ENCODE measurements at regions not wholly inside any gene's neighbourhood (a gene's known extent, or its start where the extent isn't known, plus 50 kb on each side); places are given as distances from the start of the nearest gene placed in this dataset.

DNA sequence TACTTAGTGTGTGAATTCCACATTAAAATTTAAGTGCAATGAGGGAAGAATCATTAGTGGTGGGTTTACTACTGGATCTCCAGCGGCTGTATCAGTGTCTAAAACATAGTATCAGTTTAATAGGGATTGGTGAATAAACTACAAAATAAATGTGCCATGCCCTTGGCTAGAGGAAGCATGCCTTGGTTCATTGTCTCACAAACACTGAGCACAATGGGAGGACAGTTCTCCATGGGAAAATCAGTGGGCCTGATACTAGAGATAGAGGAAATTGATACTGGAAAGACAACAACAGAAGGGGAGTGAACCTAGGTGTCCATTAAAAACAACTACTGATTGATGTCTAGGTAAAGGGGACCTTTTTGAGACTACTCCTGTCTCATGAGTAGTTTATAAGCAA lies 971.6 kb downstream of the SUCLG1 start:
- no peak for FAIRE-seq
- no peak for DNase-seq (ENCODE audit: insufficient read length, low spot score)

DNA sequence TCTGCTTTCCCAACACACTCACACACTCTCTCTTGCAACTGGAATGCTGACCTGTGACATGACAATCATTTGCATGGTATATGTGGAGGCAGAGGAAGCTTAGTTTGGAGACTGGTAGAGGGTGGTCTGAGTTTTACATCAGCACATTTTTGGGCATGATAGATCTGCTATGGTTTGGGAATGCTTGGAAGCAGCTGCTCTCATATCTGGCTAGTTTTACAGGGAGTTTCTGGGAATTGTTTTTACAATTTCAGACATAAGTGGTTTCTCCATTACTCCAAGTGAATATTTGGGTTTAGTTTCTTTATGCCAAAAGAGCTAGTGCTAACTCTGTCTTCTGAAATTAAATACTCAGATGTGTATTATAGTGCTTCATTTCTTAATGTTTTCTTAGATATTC lies 977.6 kb downstream of the SUCLG1 start:
- DNase-seq (ENCODE audit: insufficient read length, low spot score) (no peak), FAIRE-seq (no peak)

DNA sequence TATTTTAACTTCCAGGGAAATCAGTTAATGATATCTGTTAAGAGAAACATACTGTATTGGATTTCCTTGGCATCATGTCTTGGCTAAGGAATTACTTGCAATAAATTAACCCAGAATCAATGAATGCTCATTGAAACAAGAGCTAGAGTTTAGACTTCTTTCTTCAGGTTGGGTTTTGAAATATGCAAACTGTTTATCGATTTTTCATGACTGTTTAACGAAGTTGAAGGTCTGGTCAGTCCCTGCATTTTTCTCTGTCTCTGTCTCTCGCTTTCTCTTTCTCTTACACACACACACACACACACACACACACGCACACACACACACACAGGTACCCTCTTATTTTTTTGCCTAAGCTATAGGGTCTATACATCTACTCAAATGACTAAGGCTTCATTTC lies 981.0 kb downstream of the SUCLG1 start:
- FAIRE-seq (no peak), DNase-seq (ENCODE audit: insufficient read length, low spot score) (no peak)

DNA sequence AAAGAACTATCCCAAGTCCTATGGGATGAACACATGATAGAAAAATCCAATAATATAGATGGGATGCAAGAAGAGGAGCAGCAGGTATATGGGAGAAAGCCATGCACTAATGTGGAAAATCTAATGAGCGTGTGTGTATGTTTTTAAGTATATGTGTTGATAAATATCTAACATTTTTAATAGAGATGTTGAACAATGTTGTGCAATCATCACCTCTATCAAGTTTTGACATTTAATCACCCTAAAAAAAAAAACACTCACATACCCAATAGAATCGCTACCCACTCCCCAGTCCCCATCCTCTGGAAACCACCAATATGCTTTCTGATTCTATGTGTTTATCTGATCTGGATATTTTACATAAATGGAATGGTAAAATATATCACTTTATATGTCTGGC lies 983.7 kb downstream of the SUCLG1 start:
- FAIRE-seq: no peak
- no peak for DNase-seq (ENCODE audit: insufficient read length, low spot score)

DNA sequence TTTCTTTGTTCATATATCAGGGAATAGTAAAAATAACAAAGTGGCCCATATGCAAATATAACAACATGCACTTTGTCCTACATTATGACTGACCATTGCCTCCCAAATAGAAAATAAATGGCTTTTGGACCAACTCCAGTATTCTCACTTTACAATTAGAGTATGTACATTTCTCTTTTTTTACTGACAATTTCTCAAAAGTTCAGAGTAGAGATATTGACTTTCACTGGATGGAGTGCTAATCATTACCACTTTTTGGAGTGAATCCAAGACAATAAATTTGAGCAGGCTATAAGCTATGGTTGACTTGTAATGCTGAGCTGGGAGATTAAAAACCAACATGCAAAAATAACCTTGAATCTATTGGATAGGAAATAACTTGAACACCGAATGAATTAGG lies 987.4 kb downstream of the SUCLG1 start:
- no peak for FAIRE-seq
- DNase-seq (ENCODE audit: insufficient read length, low spot score): no peak

DNA sequence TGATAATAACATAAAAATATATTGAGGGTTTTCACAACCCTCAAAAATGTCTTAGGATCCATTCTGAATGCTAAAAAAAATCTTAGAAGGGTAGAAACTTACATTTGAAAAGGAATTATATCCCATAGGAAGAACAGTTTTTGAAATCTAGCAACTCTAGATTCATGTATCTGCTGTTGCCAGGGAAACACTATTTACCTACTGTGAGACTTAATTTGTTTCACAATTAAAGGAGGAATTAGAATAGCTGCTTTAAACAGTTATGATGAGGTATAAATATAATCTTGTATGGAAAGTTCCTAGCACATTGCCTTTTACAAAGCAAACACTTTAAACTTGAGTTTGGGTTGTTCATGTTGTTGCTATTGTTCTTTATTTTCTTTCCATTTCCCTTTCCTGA lies 988.2 kb downstream of the SUCLG1 start:
- FAIRE-seq (no peak), DNase-seq (ENCODE audit: insufficient read length, low spot score) (no peak)

DNA sequence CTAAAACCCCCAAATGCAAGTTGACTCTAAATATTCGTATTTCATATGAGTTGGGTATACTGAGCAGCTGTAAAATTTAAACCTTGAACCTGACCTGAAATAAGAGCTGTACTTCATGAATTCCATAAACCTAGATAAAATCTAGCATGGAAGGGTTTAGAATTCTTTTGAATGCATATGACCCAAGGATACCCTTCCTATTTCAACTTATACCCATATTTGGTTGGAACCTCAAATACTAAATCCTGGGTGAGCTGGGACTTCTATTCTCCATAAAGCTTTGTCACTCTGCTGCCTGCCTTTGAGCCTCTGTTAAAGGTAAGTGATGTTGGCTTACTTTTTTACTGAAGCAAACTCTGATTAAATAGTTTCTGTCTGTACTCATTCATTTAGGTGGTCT lies 994.6 kb downstream of the SUCLG1 start:
- no peak for FAIRE-seq
- no peak for DNase-seq (ENCODE audit: insufficient read length, low spot score)

DNA sequence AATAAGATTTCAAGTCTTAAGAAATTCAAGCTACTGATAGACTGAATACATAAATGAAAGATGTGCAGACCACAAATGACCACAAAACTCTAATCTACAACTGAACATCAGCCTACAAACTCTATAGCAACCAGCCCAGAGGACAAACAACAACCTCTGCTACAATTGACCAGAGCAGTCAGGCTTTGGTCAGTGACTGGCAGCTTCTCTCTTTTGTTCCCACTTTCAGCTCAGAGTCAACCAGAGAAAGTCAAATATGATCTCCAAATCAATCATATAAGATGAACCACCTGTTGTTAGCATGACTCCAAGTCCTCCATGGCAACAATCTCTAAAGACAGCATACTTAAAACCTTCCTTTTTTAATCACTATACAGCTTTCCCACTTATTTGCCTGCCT lies 996.2 kb downstream of the SUCLG1 start:
- DNase-seq (ENCODE audit: insufficient read length, low spot score) (no peak), FAIRE-seq (no peak)

DNA sequence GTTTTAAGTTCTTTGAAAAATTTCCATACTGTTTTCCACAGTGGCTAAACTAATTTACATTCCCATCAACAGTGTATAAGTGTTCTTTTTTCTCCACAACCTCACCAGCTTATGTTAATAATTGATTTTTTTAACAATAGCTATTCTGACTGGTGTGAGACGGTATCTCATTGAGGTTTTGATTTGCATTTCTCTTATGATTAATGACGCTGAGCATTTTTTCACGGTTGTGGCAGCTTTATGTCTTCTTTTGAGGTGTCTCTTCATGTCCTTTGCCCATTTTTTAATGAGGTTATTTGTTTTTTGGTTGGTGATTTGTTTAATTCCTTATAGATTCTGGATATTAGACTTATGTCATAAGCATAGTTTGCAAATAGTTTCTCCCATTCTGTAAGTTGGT lies 997.9 kb downstream of the SUCLG1 start:
- no peak for DNase-seq (ENCODE audit: insufficient read length, low spot score)
- no peak for FAIRE-seq

DNA sequence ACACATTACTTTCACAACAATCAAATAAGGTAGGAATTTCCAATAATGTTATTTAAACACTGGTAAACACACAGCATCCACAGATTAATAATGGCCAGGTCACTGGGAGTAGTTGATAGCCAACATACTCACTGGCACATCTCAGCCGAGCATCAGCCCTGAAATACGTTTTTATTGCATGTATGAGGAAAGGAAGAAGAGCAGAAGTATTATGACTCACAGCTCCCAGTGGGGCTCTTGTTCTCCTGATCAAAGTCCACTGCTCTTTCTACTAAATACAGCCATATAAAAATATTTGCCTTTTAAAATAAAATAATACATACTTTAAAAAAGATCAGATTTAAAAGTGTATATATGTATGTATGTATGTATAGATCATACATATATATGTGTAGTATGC lies 999.6 kb downstream of the SUCLG1 start:
- FAIRE-seq: no peak
- DNase-seq (ENCODE audit: insufficient read length, low spot score): no peak

DNA sequence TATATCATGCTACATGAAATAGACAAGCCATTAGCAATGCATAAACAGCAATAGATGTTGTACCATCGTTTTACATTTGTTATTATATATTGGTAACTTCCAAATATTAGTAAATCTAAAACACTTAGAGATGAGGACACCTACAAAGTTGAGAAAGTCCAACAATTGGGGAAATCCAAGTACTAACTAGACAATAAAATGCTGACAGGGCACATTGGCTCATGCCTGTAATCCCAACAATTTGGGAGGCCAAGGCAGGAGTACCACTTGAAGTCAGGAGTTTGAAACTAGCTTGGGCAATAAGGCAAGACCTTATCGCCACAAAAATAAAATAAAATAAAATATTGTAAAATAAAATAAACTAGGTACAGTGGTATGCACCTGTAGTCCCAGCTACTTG lies 1023.1 kb downstream of the SUCLG1 start:
- FAIRE-seq: no peak
- DNase-seq (ENCODE audit: insufficient read length, low spot score): no peak

DNA sequence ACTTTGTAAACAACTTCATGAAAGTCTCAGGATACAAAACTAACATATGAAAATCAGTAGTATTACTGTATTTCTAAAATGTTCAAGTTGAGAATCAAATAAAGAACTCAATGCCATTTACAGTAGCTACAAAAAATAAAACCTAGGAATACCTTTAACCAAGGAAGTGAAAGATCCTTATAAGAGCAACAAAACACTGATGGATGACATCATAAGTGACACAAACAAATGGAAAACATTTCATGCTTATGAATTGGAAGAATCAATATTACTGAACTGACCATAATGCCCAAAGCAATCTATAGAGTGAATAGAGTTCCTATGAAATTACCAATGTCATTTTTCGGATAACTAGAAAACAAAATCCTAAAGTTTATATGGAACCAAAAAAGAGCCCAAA lies 1038.1 kb downstream of the SUCLG1 start:
- no peak for DNase-seq (ENCODE audit: insufficient read length, low spot score)
- no peak for FAIRE-seq

DNA sequence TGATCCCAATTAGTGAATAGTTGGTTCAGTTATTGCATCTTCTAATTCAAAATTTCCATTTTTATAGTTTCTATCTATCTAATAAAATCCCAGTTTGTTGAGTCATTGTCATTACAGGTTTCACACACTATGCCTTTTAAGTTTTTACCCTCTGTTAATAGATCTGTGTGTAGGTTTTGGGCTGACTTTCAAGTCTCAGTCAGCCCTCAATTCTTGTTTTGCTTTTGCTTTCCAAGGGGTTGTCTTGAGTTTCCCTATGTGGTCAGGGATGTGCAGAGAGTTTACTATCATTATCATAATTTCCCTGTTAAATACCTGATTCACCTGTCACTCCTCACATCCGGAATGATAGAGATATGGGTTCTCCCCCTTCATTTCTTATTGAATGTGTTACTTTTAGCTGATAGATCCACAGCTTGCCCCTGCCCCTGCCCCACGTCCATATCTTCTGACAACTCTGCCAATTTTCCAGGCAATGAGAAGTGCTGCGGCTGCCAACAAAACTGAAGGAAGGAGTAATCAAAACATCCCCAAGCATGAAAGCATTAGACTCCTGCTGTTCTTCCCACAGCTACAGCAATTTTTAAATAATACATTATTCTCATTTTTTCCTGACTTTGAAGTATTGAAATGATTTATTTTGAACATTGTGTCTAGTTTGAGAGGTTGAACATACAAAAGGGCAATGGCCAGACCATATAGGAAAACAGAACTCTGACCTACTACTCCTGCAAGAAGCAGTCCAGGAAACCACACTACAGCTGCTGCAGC lies 1064.8 kb downstream of the SUCLG1 start:
- DNase-seq (ENCODE audit: insufficient read length, low spot score): no peak
- no peak for FAIRE-seq

DNA sequence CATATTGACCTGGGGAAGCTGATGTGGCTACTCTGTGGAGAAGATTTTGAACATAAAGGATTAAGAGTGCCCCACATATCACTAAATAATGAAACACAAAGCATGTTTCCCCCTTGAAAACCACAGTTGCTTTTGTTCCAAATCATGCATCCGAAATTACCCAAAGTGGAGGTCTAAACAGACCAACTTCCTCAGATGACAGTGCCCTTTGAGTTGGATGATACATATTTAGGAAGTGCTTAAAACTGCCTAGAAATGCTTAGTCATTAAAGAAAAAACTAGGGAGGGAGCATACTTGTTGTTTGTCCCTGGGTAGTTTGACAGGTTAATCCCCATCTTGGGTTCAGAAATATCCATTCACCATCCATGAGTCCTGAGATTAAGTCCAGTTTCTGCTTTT lies 1070.3 kb downstream of the SUCLG1 start:
- FAIRE-seq (no peak), DNase-seq (ENCODE audit: insufficient read length, low spot score) (no peak)

DNA sequence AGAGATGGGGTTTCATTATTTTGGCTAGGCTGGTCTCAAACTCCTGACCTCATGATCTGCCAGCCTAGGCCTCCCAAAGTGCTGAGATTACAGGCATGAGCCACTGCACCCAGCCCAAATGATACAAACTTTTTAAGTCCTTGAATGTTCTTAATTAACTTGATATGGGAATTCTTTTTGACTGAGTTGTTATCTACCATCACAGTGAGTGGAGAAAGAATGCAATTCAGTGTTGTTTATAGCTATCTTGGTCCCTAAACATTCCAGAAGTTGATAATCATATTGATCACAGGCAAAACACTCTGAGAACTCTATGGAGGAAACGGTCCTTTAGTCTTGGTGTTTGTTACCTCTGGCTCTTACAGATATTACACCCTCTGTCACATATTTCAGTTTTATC lies 1072.5 kb downstream of the SUCLG1 start:
- FAIRE-seq: no peak
- no peak for DNase-seq (ENCODE audit: insufficient read length, low spot score)

DNA sequence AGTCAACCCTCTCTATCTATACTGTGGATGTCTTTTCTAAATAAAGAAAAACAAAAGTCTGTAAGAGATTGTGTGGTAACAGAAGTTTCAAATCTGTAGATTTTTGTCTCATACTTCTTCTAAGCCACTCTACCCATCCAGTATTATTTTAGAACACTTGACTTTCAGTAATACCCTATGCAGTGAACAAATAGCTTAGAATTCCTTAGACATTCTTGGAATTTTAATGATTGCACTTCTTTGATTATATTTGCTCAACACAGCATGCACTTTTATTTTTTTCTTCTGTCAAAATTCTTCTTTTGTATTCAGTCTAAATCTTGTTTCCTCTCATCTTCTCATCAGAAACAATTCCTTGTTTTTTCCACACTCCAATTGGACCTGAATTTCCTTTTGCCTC lies 1080.2 kb downstream of the SUCLG1 start:
- DNase-seq (ENCODE audit: insufficient read length, low spot score) (no peak), FAIRE-seq (no peak)

DNA sequence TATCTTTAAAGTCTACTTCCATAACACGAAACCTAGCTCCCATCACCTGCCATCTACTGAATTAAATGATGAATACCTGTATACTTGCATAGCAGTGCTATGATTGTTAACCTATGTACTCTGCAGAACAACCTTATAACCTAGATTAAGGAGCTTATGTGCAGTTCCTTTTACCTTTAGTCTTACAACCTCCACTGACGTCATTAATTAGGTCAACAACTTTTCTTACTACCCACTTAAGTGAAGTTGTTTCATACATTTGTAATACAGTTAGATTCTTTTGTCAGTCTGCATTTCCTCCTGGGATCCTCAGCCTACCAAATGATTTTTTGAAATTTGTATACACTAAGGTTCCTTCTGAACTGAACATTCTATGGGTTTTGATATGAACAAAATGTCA lies 1082.3 kb downstream of the SUCLG1 start:
- FAIRE-seq (peak; percentile 28), DNase-seq (ENCODE audit: insufficient read length, low spot score) (no peak)

DNA sequence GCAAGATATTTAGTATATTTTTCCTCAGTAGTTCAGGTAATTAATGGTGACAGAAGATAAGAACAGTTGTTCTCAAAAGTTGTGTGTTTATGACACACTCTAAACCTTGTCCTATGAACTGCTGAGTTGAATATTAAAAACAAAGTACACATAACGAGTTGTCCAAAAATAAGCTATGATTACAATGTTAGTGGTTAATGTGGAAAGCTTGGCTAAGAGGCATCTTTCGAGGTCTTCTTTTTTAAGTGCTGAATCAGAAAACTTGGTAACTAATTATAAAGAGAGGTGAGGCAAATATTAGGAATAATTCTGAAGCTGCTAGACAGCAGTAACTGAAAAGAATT lies 1088.7 kb downstream of the SUCLG1 start:
- no peak for FAIRE-seq
- DNase-seq (ENCODE audit: insufficient read length, low spot score): no peak

DNA sequence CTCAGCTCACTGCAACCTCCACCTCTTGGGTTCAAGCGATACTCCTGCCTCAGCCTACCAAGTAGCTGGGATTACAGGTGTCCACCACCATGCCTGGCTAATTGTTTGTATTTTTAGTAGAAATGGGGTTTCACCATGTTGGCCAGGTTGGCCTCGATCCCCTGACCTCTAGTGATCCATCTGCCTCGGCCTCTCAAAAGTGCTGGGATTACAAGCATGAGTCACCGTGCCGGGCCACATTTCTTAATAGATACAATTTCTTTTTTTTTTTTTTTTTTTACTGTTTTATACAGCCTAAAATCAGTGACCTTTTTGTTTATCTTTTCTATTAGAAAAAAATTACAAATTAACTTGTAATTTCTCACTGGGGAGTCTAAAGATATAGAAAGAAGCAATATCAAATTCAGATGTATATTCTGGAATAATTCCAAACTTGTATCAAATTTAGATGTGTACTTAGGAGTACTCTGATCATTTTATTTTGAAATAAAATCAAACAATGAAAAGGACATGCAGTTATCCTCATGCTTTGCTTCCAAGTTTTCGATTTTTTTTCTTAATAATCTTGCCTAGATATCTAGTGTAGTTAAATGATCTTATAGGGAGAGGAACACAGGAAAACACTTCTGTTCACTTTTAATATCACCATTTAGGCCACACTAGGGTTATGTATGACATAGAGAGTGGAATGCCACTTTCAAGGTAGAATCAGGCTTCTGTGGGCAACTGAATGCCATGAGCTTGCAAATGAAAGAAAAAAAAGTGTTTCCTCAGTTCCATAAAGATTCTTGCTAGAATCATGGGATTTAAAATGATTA lies 1089.3 kb downstream of the SUCLG1 start:
- no peak for FAIRE-seq

DNA sequence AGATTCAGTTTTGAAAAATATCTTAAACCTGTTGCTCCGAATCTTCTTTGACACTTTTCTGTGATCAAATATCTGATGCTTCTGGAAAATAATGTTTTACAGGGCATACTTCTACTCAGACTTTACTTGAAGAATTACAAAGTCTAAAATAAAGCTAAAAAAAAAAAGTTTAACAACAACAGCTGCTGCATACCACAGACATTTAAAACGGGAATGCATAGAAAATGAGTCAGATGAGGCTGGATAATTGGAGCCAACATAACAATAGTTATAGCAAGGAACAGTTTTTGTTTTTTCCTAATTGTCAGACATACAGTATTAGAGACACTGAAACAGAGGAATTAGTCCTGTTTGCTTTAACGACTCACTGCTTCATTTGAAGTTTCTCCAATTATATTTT lies 1090.2 kb downstream of the SUCLG1 start:
- FAIRE-seq: no peak
- DNase-seq (ENCODE audit: insufficient read length, low spot score): peak; percentile 11

More for the DNA sequence above, 1089.3 kb downstream of the SUCLG1 start:
- no peak for DNase-seq (ENCODE audit: insufficient read length, low spot score)

DNA sequence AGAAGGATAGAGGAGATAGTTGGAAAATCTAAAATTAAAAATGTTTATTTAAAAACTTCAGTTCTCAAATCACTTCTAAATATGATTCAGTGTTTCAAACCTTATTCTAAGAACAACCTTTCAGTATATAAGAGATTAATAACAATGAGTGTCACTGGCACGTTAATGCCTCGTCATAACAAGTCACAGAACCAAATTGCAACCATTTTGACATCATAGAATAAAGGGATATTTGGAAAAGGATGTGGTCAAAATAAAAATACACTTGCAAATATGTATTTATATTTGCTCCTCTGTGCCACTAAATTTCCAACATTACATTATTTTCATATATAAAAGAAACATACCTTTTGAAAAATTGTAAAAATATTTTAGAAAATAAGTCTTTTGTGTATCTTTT lies 1090.6 kb downstream of the SUCLG1 start:
- FAIRE-seq: no peak

DNA sequence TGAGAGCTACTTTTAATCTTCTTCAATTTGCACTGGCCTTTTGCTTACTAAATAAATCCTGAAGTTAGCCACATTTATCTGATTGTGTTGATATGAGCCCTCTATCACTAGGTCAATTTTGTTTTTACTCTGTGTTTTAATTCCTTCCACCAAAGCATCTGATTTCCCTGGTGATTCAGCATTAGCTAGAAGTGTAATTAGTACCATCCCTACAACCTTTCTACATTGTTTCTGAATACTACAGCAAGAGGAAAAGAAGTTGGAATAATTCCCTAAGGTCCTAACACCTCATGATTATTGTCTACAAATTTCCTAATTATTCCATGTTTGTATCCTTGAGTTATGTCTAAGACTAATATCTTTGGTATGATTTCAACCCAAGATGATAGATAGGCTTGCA lies 1093.6 kb downstream of the SUCLG1 start:
- FAIRE-seq: no peak
- no peak for DNase-seq (ENCODE audit: insufficient read length, low spot score)

More for the DNA sequence above, 1090.6 kb downstream of the SUCLG1 start:
- no peak for DNase-seq (ENCODE audit: insufficient read length, low spot score)
